GM18519 (cell line): ENCODE measurements at regions not wholly inside any gene's neighbourhood (a gene's known extent, or its start where the extent isn't known, plus 50 kb on each side); places are given as distances from the start of the nearest gene placed in this dataset.
"Not testable (repeated sequence)": the region's sequence is repeated elsewhere in the genome, so short reads cannot be mapped to it uniquely, and the experiment has no call there.

ENCODE experiments used
- ATAC-seq: cut with Tn5 transposase; IDR thresholded peaks from one replicate; pipeline ENCODE4 v1.9.1; 2021; ENCODE audit warnings: mild to moderate bottlenecking, moderate library complexity; ENCODE audit not compliant: unreplicated experiment, low FRiP score

GRCh38 chr2:153532140-153532539, 53.6 kb upstream of the RPRM start:
- no peak for ATAC-seq

GRCh38 chr2:153533803-153534202, 55.2 kb upstream of the RPRM start:
- not testable (repeated sequence) for ATAC-seq

GRCh38 chr2:153534590-153534989, 56.0 kb upstream of the RPRM start:
- ATAC-seq, result not testable (repeated sequence)

GRCh38 chr2:153536115-153536514, 57.6 kb upstream of the RPRM start:
- ATAC-seq, result no peak

GRCh38 chr2:153538102-153538501, 59.5 kb upstream of the RPRM start:
- ATAC-seq, result not testable (repeated sequence)

GRCh38 chr2:153543635-153544071, 65.1 kb upstream of the RPRM start:
- peak; percentile 91 for ATAC-seq

- no peak for ATAC-seq
These were observed 67.8 kb upstream of the RPRM start for GRCh38 chr2:153546358-153546757.

- no peak for ATAC-seq
These were observed 70.0 kb upstream of the RPRM start for GRCh38 chr2:153548536-153548935.

GRCh38 chr2:153551698-153552097, 73.1 kb upstream of the RPRM start:
- ATAC-seq, result no peak

- no peak for ATAC-seq
These were observed 78.6 kb upstream of the RPRM start for GRCh38 chr2:153557211-153557610.

- no peak for ATAC-seq
These were observed 79.2 kb upstream of the RPRM start for GRCh38 chr2:153557714-153558113.

GRCh38 chr2:153558247-153558646, 79.7 kb upstream of the RPRM start:
- ATAC-seq, result no peak

GRCh38 chr2:153567367-153567766, 88.8 kb upstream of the RPRM start:
- ATAC-seq, result no peak

- no peak for ATAC-seq
These were observed 89.5 kb upstream of the RPRM start for GRCh38 chr2:153568105-153568504.

- ATAC-seq, result no peak
These were observed 96.8 kb upstream of the RPRM start for GRCh38 chr2:153575171-153575853.

- no peak for ATAC-seq
These were observed 105.7 kb upstream of the RPRM start for GRCh38 chr2:153584244-153584643.

- no peak for ATAC-seq
These were observed 109.8 kb upstream of the RPRM start for GRCh38 chr2:153588408-153588807.

- no peak for ATAC-seq
These were observed 111.0 kb upstream of the RPRM start for GRCh38 chr2:153589586-153589985.

GRCh38 chr2:153593086-153593485, 114.5 kb upstream of the RPRM start:
- not testable (repeated sequence) for ATAC-seq

GRCh38 chr2:153595939-153596338, 117.4 kb upstream of the RPRM start:
- ATAC-seq, result no peak

GRCh38 chr2:153601812-153602211, 123.2 kb upstream of the RPRM start:
- ATAC-seq, result no peak

- no peak for ATAC-seq
These were observed 125.6 kb upstream of the RPRM start for GRCh38 chr2:153604133-153604532.

- no peak for ATAC-seq
These were observed 128.1 kb upstream of the RPRM start for GRCh38 chr2:153606623-153607022.
